ENCODE measurements at regions not wholly inside any gene's neighbourhood (a gene's known extent, or its start where the extent isn't known, plus 50 kb on each side); places are given as distances from the start of the nearest gene placed in this dataset.
"Not testable (repeated sequence)": the region's sequence is repeated elsewhere in the genome, so short reads cannot be mapped to it uniquely, and the experiment has no call there.

DNA sequence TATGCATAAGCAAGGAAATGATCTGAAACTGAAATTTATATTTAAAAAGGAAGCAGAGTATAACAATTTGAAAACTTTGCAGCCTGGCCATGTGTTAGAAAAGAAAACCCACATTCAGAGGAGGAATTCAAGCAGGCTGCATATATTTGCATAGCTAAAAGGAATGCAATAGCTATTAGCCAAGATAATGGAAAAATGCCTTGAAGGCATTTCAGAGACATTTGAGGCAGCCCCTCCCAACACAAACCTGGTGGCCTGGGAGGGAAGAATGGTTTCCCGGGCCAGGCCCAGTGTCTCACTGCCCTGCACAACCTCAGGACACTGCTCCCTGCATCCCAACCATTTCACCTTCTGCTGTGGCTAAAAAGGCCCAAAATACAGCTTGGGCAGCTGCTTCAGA is 136.8 kb downstream of the TYW3 start:
- no peak for DNase-seq (ENCODE audit: low read depth in 1 of 2, low spot score in 2 of 2)

DNA sequence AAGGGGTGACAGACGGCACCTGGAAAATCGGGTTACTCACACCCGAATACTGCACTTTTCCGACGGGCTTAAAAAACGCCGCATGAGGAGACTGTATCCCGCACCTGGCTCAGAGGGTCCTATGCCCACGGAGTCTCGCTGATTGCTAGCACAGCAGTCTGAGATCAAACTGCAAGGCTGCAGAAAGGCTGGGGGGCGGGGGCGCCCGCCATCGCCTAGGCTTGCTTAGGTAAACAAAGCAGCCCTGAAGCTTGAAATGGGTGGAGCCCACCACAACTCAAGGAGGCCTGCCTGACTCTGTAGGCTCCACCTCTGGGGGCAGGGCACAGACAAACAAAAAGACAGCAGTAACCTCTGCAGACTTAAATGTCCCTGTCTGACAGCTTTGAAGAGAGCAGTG is 144.4 kb downstream of the TYW3 start:
- H3K36me3 ChIP-seq; H3K27me3 ChIP-seq (replicated peaks); DNase-seq (ENCODE audit: low read depth in 1 of 2, low spot score in 2 of 2); H3K27ac ChIP-seq; H3K4me3 ChIP-seq; H3K9me3 ChIP-seq (replicated peaks); H3K4me1 ChIP-seq (replicated peaks): not testable (repeated sequence)

More for the DNA sequence above, 136.8 kb downstream of the TYW3 start:
- Histone ChIP-seq H3K36me3 (no peaks in the 10 kb centered on the region), H3K9me3 (replicated peaks) (no peaks in the 10 kb centered on the region; the same call in 1 of the 2 replicates), H3K4me1 (replicated peaks) (no peaks in the 10 kb centered on the region), H3K27ac (no peak overlapping the region), H3K4me3 (no peak overlapping the region), H3K27me3 (replicated peaks) (no peaks in the 10 kb centered on the region)

DNA sequence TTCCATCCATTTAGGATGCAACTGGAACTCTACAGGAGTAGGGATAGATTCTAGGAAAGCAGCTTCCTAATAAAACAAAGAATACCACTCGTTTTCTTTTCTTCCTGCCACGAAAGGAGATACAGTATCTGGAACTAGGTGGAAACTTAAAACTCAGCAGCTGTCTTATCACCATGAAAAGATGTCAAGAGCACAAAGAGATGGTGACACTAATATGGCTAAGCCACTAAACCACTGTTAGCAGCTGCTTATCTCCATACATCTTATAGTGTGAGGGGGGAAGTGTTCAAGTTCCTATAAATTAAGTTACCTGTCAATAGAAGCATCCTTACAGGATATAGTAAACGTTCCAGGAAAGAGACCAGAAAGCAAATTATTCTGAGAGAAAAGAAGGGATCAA is 162.5 kb downstream of the TYW3 start:
- H3K4me3 ChIP-seq: no peak overlapping the region
- H3K9me3 ChIP-seq (replicated peaks): no peaks in the 10 kb centered on the region
- no peaks in the 10 kb centered on the region for H3K27me3 ChIP-seq (replicated peaks)
- no peak for DNase-seq (ENCODE audit: low read depth in 1 of 2, low spot score in 2 of 2)
- no peak overlapping the region for H3K27ac ChIP-seq
- no peaks in the 10 kb centered on the region for H3K4me1 ChIP-seq (replicated peaks)
- H3K36me3 ChIP-seq: no peaks in the 10 kb centered on the region

DNA sequence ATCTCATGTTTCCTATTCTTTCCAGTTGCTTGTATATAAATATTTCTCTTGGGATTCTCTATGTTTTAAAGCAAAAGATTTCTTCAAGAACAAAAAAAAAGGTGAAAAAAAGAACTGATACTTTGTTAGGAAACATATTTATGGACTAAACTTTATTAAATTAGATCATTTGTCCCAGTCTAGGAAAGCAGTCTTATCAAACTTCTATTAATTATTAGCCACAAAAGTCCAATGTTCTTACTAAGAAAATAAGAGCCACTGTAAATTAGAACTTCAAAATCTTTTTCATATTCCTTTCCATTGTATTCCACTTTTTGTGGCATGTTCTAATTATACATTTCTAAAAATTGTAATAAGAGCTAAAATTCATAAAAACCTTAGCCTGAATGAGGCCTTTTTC is 175.2 kb downstream of the TYW3 start:
- no peak for DNase-seq (ENCODE audit: low read depth in 1 of 2, low spot score in 2 of 2)
- Histone ChIP-seq H3K27ac (no peak overlapping the region), H3K36me3 (no peaks in the 10 kb centered on the region), H3K4me3 (no peak overlapping the region), H3K27me3 (replicated peaks) (no peaks in the 10 kb centered on the region), H3K9me3 (replicated peaks) (no peaks in the 10 kb centered on the region), H3K4me1 (replicated peaks) (no peaks in the 10 kb centered on the region)

DNA sequence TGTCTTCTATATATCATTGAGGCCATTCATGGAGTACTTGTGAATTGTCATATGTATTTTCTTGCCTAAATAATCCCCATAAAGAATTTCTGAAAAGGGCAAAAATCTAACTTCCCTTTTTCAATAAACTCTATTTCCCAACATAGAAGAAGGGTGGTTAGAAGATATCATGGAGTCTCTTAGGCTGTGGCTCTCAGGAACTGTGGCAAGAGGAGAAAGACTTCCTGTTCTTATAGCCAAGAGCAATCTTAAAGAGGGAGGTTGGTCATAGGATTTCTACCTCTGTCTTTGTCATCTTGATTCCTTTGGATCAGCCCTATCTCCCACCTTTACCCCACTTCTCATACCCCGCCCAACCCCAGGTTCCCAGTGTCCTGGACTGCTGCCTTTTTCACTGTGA is 175.8 kb downstream of the TYW3 start:
- H3K4me1 ChIP-seq (replicated peaks): no peaks in the 10 kb centered on the region
- H3K27ac ChIP-seq: no peak overlapping the region
- H3K4me3 ChIP-seq: no peak overlapping the region
- H3K36me3 ChIP-seq: no peaks in the 10 kb centered on the region
- H3K9me3 ChIP-seq (replicated peaks): no peaks in the 10 kb centered on the region
- no peak for DNase-seq (ENCODE audit: low read depth in 1 of 2, low spot score in 2 of 2)
- no peaks in the 10 kb centered on the region for H3K27me3 ChIP-seq (replicated peaks)

DNA sequence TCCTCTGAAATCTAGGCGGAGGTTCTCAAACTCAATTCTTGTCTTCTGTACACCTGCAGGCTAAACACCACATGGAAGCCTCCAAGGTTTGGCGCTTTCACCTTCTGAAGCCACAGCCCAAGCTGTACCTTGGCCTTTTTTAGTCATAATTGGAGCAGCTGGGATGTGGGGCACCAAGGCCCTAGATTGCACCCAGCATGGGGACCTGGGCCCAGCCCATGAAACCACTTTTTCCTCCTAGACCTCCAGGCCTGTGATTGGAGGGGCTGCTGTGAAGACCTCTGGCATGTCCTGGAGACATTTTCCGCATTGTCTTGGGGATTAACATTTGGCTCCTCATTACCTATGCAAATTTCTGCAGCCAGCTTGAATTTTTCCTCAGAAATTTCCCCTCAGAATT is 181.0 kb downstream of the TYW3 start:
- H3K27me3 ChIP-seq (replicated peaks): no peaks in the 10 kb centered on the region
- no peak overlapping the region for H3K27ac ChIP-seq
- no peaks in the 10 kb centered on the region for H3K36me3 ChIP-seq
- DNase-seq (ENCODE audit: low read depth in 1 of 2, low spot score in 2 of 2): no peak
- H3K4me1 ChIP-seq (replicated peaks): no peaks in the 10 kb centered on the region
- H3K4me3 ChIP-seq: no peak overlapping the region
- no peaks in the 10 kb centered on the region; the same call in 1 of the 2 replicates for H3K9me3 ChIP-seq (replicated peaks)

DNA sequence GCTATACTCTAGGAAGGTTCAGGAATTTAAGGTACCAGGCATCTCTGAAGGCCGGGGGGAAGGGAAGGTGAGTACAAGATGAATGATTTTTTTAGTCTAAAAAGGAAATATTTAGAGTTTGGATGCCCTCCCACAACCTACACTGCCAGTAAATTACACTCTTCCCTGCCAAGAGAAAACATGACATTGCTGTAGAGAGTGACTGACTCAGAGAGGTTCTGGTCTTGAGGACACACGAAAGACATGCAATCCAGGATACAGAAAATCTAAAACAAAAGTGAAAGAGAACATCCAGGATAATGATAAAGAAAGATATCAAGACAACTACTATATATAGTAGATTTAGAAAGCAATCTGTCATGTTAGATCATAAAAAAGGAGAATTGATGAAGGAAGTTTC is 200.5 kb downstream of the TYW3 start:
- no peak overlapping the region for H3K27ac ChIP-seq
- DNase-seq (ENCODE audit: low read depth in 1 of 2, low spot score in 2 of 2): no peak
- H3K9me3 ChIP-seq (replicated peaks): no peaks in the 10 kb centered on the region
- H3K4me3 ChIP-seq: no peak overlapping the region
- no peaks in the 10 kb centered on the region for H3K36me3 ChIP-seq
- no peaks in the 10 kb centered on the region; the same call in 1 of the 2 replicates for H3K27me3 ChIP-seq (replicated peaks)
- no peaks in the 10 kb centered on the region for H3K4me1 ChIP-seq (replicated peaks)

DNA sequence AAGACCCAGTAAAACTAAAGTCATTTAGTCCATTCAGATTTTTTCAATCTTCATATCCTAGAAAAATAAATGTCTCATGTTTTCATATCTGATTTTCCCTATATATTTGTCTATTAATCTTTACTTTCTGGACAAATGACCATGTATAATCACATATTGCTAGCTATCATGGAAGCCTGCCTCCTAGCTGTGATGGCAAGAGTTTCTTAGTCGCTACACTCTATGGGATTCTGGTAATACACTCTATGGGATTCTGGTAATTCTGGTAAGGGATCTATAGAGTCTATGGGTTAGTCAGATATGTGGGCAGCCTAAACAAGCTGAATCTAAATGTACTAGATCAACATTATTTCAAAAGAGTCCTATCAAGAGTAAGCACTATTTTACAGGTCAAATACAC is 198.7 kb upstream of the LHX8 start:
- no peaks in the 10 kb centered on the region for H3K4me1 ChIP-seq (replicated peaks)
- H3K27ac ChIP-seq: no peak overlapping the region
- H3K4me3 ChIP-seq: no peak overlapping the region
- H3K9me3 ChIP-seq (replicated peaks): no peaks in the 10 kb centered on the region
- DNase-seq (ENCODE audit: low read depth in 1 of 2, low spot score in 2 of 2): no peak
- H3K27me3 ChIP-seq (replicated peaks): no peaks in the 10 kb centered on the region; the same call in 1 of the 2 replicates
- no peaks in the 10 kb centered on the region for H3K36me3 ChIP-seq

DNA sequence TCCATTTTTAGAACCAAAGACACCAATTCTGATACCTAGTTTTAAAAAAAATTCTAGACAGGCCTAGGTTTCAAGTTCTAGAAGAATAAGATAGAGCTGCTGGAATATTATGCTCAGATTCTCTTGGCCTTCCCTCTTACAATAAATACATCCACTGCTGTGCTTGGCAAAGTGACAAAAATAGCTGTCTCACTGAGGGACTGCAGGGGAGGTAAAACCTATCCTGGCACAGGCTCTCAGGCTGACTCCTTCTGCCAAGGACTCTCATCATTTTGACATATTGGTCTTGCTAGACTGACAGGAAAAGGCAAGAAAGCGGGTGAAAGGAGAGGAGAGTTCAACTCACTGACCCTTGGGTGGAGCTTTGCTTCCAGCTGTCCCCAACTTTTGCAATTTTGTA is 197.0 kb upstream of the LHX8 start:
- H3K36me3 ChIP-seq: no peaks in the 10 kb centered on the region
- no peaks in the 10 kb centered on the region for H3K9me3 ChIP-seq (replicated peaks)
- no peak for DNase-seq (ENCODE audit: low read depth in 1 of 2, low spot score in 2 of 2)
- no peak overlapping the region for H3K27ac ChIP-seq
- no peak overlapping the region for H3K4me3 ChIP-seq
- H3K27me3 ChIP-seq (replicated peaks): no peaks in the 10 kb centered on the region; the same call in 1 of the 2 replicates
- no peaks in the 10 kb centered on the region for H3K4me1 ChIP-seq (replicated peaks)

DNA sequence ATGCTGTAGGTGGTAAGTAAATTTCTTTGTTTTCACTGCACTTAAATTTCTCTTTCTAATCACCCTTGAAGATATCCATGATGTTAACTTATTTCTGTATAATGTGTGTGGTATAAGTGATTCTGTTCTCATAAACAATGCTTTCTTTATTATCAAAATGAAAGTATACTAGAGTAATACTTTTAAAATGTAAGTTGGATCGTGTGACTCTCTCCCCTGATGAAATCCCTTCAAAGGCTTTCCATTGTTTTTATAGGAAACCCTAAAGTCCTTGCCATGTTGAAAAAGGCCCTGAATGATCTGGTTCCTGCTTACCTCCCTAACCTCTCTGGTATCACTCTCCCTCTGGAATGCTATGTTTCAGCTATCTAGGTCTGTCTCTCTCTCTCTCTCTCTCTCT is 191.1 kb upstream of the LHX8 start:
- H3K4me1 ChIP-seq (replicated peaks): no peaks in the 10 kb centered on the region

DNA sequence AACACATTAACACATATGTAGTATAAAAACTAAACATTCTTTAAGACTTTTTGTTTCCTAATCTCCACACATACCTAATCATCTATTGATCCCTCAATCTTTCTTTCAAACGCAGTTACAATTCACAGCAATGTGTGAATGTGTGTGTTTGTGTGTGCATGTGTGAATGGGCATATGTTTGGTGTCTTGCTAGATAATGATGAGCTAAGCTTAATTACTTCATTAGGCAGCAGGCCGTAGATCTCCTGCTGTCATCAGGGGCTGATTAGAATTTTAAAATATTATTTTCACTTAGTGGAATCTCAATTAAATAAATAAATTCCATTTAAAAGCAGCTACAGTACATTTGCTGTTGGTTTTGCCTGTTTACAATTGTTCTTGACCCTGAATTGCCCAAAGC is 187.8 kb upstream of the LHX8 start:
- no peak for DNase-seq (ENCODE audit: low read depth in 1 of 2, low spot score in 2 of 2)
- Histone ChIP-seq H3K27me3 (replicated peaks) (no peaks in the 10 kb centered on the region), H3K4me3 (no peak overlapping the region), H3K4me1 (replicated peaks) (no peaks in the 10 kb centered on the region), H3K9me3 (replicated peaks) (no peaks in the 10 kb centered on the region), H3K36me3 (no peaks in the 10 kb centered on the region), H3K27ac (no peak overlapping the region)

More for the DNA sequence above, 191.1 kb upstream of the LHX8 start:
- no peaks in the 10 kb centered on the region for H3K27me3 ChIP-seq (replicated peaks)
- no peak overlapping the region for H3K27ac ChIP-seq
- no peak overlapping the region for H3K4me3 ChIP-seq
- no peak for DNase-seq (ENCODE audit: low read depth in 1 of 2, low spot score in 2 of 2)
- no peaks in the 10 kb centered on the region for H3K36me3 ChIP-seq
- H3K9me3 ChIP-seq (replicated peaks): no peaks in the 10 kb centered on the region

DNA sequence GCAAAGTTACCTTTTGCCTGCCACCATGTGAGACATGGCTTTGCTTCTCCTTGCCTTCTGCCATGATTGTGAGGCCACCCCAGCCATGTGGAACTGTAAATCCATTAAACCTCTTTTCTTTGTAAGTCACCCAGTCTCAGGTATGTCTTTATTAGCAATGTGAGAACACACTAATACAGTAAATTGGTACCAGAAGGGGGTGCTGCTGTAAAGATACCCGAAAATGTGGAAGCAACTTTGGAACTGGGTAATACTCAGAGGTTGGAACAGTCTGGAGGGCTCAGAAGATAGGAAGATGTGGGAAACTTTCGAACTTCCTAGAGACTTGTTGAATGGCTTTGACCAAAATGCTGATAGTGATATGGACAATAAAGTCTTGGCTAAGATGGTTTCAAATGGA is 184.8 kb upstream of the LHX8 start:
- not testable (repeated sequence) for H3K36me3 ChIP-seq; H3K27me3 ChIP-seq (replicated peaks); DNase-seq (ENCODE audit: low read depth in 1 of 2, low spot score in 2 of 2)

DNA sequence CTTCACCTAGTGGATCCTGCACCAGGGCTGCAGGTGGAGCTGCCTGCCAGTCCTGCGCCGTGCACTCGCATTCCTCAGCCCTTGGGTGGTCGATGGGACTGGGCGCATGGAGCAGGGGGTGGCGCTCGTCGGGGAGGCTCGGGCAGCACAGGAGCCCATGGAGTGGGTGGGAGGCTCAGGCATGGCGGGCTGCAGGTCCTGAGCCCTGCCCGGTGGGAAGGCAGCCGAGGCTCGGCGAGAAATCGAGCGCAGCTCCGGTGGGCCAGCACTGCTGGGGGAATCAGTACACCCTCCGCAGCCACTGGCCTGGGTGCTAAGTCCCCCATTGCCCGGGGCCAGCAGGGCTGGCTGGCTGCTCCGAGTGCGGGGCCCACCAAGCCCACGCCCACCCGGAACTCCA is 182.2 kb upstream of the LHX8 start:
- H3K36me3 ChIP-seq; H3K4me1 ChIP-seq (replicated peaks); H3K27me3 ChIP-seq (replicated peaks); H3K9me3 ChIP-seq (replicated peaks); H3K4me3 ChIP-seq; DNase-seq (ENCODE audit: low read depth in 1 of 2, low spot score in 2 of 2); H3K27ac ChIP-seq: not testable (repeated sequence)

More for the DNA sequence above, 184.8 kb upstream of the LHX8 start:
- not testable (repeated sequence) for H3K27ac ChIP-seq; H3K4me1 ChIP-seq (replicated peaks); H3K4me3 ChIP-seq; H3K9me3 ChIP-seq (replicated peaks)

DNA sequence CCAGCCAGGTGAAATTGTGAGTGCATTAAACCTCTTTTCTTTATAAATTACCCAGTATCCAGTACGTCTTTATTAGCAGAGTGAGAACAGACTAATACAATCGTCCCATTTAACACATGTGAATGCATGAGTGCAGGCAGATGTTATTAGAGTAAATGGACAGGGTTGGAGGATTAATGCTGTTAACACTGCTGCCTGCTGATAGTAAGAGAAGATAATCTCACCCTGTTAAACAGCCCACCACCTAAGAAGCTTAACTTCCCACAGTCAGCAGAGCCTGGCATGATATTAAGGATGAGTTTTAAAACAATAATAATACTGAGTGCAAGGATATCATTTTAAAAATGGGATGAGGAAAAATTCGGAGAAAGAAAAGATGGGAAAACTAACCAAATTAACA is 181.4 kb upstream of the LHX8 start:
- Histone ChIP-seq H3K27me3 (replicated peaks) (no peaks in the 10 kb centered on the region), H3K4me1 (replicated peaks) (no peaks in the 10 kb centered on the region), H3K4me3 (no peak overlapping the region), H3K27ac (no peak overlapping the region), H3K9me3 (replicated peaks) (no peaks in the 10 kb centered on the region), H3K36me3 (no peaks in the 10 kb centered on the region)
- no peak for DNase-seq (ENCODE audit: low read depth in 1 of 2, low spot score in 2 of 2)

DNA sequence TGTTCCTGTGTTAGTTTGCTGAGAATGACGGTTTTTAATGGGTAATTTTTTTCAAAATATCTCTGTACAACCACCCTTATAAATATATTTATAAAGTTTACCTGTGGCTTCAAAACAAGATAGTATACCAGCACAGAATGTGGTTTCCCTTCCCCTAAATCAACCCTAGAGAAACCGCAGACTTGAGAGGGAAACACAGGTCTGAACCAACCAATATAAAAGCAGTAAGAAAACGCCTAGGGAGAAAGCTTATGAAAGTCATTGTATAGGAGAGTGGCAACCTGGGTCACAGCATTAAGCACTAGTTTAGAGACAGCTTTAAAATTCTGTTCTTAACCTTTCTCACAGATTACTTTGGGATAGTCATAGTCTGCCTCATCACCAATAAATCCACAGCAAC is 180.6 kb upstream of the LHX8 start:
- no peak overlapping the region for H3K27ac ChIP-seq
- H3K27me3 ChIP-seq (replicated peaks): no peaks in the 10 kb centered on the region
- no peak for DNase-seq (ENCODE audit: low read depth in 1 of 2, low spot score in 2 of 2)
- H3K4me3 ChIP-seq: no peak overlapping the region
- no peaks in the 10 kb centered on the region for H3K36me3 ChIP-seq
- H3K9me3 ChIP-seq (replicated peaks): no peaks in the 10 kb centered on the region
- no peaks in the 10 kb centered on the region for H3K4me1 ChIP-seq (replicated peaks)

Data from SJSA1 (cell line).